LHCN-M2 (cell line): ENCODE measurements at regions not wholly inside any gene's neighbourhood (a gene's known extent, or its start where the extent isn't known, plus 50 kb on each side); places are given as distances from the start of the nearest gene placed in this dataset.

ENCODE experiments used
- DNase-seq: peaks from one replicate; pipeline ENCODE4 v3.0.0-alpha.2; 2012; ENCODE audit warnings: low read depth

DNA sequence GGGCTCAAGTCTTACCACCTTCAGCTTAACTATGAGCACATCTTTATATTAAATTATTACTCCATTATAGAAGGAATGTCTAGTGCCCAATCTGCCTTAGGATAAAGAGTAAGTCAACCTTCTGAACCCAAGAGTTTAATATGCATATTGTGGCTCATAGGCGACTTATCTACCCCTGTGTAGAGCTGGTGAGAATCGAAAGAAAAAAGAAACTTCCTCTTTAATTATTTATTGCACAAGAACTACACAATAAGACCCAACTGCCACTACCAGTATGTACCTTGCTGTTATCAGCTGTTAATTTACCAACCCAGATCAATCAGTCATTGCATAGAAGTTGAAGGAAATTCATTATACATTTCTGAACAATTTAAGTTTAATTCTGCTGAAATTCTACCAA, 329.1 kb upstream of the SLC24A2 start:
- no peak for DNase-seq

DNA sequence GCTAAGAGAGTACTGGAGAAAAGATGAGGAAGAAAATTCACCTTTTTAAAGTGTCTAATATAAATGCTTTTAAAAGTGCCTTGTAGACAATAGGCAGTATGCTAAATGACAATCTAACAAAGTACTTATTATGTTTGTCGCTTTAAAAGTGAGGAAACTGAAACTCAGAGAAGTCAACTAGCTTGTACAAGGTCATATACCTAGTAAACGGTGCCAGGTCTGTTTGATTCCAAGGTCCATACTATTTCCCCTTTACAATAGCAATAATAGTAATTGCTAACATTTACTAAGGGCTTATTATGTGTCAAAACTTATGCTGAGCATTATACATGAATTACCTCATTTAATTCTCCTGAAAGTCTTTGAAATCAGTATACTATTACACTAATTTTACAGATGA, 328.6 kb upstream of the SLC24A2 start:
- no peak for DNase-seq

DNA sequence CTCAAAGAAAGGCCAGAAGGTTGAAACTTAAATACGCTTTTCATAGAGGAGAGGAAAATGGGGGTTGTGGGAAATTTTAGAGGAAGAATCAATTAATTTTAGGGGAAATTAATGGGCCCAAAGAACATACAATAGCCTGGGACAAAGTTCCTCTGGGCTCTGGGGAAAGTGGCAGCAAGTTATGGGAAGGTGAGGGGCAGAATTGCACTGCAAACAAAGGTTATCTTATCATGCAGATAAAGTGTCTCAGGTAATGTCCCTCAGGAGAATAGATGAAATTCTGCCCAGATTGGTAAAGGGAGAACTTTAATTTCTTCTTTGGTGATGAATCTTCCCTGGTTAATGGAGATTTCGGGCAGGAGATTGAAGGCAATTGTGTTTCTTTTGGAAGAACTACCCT, 326.1 kb upstream of the SLC24A2 start:
- no peak for DNase-seq

DNA sequence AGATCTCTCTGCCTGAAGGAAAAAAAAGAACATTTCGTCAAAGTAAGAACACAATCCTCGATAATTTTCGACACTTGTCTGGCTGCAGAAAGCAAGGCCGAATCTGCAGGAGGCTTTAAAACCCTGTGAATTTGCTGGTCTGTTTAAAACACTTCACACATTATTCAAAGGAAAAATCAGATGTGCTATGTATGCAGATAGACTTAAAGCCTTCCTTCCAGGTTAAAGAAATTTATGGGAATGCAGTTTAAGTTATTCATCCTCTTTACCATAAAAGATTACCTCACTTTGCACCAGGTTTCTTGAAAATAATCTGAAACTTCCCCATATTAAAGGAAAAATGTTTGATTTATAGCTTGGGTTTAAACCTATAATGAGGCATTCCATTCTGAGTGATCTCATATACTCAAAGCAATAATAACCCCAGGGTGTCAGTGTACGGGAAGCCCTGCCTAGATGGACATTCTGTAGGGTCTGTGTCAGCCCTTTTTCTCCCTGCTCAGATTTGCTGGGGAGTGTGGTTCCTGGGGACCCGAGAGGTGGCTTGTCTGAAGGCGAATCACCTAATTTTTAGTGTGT, 323.5 kb upstream of the SLC24A2 start:
- no peak for DNase-seq

DNA sequence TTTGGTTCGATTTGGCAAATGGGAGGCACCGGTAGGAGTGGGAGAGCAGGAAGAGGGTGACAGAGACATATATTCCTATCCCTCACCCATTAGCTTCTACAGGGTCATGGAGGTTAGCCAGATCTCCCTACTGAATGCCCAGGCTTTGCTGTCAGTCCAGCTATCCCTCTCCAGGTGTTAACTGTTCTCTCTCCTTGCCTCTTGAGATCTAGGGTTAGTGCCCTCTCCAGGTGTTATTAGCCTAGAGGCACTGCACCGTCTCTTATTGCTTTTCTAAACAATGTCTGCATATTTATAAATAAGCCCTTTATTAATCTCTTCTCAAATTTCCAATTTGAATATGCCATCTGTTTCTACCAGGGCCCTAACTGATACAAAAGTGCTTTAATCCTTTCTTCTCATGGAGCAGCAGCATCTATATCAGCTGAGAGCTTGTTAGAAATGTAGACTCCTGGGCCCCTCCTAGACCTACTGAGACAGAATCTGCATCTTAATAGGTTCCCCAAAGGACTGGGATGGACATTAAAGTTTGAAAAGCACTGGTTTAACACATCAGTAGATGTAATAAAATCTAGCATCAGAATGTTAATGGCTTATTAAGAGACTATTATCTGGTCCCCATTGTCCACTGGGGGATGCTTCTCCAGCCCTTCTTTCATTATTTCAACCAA, 322.5 kb upstream of the SLC24A2 start:
- DNase-seq: no peak

DNA sequence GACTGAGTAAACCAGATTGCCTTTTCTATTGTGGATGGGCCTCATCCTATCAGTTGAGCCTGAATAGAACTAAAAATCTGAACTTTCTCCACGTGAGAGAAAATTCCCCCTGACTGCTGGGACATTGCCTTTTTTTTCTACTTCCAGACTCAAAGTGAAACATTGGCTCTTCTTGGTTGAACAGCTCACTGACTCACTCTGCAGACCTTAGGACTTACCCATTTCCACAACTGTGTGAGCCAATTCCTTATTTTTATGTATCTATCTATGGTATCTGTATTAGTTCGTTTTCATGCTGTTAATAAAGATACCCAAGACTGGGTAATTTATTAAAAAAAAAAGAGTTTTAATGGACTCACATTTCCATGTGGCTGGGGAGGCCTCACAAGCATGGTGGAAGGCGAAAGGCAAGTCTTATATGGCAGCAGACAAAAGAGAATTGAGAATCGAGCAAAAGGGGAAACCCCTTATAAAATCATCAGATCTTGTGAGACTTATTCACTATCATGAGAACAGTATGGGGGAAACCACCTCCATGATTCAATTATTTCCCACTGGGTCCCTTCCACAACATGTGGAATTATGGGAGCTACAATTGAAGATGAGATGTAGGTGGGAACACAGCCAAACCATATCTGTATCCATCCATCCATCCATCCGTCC, 306.7 kb upstream of the SLC24A2 start:
- no peak for DNase-seq

DNA sequence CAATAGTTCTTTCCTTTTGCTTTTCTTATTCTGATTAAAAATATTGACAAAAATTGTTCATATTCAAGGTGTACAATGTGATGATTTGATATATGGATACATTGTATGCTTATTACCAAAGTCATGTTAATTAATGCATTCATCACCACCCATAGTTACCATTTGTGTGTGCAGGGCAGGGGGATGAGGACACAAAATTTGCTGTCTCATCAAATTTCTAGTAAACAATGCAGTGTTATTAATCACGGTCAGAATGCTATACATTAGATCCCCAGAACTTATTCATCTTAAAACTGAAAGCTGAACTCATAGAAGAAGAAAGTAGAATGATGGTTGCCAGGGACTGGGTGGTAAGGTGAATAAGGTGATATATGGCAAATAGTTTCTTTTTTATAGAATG, 303.7 kb upstream of the SLC24A2 start:
- no peak for DNase-seq

DNA sequence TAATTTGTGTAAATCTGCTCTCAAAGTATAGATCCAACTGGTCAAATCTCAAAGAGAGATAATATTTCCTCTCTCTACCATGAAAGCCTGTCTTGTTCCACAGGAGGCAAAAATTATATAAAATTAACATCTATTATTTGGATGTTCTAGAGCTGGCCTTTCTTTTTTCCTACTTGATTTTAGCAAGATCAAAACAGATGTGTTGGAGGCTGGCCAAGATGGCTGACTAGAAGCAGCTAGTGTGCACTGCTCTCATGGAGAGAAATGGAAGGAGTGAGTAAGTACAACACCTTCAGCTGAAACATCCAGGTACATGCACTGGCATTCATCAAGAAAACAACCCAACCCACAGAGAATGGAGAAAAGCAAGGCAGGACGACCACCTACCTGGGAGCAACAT, 298.6 kb upstream of the SLC24A2 start:
- DNase-seq: peak; percentile 19

DNA sequence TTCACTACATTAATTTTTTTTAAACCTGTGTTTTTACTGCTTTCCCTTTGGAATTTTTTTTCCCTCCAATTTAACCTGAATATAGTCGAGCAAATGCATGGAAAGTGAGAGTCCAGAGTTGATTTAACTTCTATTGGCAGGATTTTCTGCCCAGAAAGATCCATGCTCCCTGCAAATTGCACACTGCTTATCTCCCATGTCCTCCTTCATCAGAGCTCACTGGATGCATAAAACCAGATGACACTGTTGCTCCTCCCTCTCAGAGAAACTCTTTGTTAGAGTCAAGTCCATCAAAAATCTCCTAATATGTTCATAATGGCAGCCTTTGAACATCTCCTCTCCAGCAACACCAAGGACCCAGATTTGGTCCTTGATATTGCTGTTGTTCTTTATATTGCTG, 297.0 kb upstream of the SLC24A2 start:
- no peak for DNase-seq

DNA sequence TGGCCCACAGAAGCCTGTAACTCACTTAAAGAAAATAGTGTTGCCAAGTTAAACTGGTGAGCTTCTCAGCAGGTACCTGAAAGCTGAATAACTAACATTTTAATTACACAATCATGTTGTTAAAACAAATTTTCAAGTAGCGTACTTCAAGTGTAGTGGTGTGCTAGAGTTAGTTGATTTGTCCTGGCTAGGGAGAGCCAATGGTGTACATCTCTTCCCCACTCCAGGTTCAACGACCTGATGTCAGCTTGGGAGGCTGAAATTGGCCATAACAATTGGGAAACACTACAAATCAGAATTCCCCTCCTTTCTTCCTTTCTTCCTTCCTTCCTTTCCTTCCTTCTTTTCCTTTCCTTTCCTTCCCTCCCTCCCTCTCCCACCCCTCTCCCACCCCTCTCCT, 295.3 kb upstream of the SLC24A2 start:
- DNase-seq: no peak

DNA sequence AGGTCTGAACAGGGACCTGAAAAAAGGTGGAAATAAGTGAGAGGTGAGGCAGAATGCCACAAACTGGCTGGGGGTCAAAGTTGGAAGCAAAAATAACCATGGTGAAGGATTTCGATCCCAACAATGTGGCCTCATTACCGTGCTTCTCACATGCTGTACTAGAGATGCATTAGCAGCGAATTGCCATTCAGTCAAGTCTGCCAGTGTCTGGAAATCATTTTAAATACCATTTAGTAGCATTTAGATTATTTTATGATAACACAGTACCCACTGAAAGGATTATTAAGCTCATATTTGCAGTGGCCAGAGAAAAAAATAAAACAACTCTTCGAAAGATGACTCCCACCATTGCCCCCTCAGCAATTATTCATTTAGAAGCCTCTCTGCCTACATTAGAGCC, 294.6 kb upstream of the SLC24A2 start:
- no peak for DNase-seq

DNA sequence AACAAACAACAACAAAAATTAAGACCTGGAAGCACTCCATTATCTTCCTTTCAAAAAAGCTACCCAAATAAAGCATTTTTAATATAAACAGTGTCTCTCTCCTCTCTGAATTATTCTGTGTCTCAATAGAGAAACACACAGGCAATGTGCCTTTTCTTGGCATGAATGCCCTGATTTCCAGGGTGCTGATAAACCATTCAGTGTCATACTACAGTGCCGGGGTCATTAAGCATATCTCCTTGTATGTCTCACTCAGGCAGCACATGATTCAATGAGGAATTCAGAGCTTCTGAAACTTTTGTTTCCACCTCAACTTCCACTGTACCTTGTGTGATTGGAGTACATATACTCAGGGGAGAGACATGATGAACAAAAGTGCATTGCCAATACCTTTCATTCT, 294.0 kb upstream of the SLC24A2 start:
- DNase-seq: no peak

DNA sequence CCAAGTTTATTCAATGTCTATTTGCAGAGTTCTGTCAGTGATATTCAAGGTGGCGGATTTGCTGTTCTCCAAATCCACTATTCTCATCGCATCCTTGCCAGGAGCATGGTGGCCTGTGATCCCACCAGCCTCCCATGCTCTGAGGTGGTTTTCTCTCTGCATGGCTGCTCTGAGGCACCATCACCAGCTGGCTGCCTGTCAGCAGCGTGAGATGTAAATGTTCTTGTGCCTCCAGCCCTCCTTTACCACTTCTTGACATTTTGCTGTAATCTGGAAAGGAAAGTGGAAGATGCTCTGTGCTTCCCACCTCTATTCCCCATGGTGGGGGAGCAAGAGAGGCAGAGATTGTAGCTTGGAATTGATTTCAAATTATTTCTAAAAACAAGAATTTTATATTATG, 293.6 kb upstream of the SLC24A2 start:
- no peak for DNase-seq

DNA sequence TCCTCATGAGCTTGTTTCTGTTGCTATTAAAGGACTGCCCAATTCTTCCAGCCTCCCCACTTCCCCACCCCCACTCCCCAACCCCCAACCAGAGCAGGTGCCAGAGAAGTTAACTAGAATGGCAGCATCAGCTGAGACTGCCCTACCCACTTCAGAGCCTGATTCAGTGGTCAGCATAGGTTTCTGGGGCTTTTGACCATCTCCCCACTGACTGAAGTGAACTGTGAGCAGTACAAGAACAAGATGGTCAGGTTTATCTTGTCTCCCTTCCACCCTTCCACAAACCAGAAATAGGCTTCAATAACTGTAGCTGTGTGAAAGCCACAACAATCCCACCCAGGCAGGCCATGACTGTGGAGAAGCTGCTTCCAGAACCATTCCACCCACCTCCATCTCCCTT, 289.4 kb upstream of the SLC24A2 start:
- DNase-seq: no peak

DNA sequence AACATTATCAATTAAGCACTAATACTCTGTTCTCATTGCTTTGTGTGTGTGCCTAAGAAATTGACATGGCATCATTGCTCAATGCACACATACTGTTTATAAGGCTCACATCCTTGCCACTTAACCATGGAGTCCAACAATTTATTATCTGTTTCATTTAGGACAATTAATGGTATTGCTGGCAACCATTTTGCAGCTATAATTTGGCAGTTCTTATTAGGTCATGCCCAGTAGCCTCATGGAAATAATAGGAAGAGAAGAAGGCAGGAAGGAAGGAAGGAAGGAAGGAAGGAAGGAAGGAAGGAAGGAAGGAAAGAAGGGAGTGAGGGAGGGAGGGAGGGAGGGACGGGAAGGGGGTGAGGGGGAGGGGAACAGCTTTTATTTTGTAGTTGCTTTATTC, 285.5 kb upstream of the SLC24A2 start:
- DNase-seq: no peak

DNA sequence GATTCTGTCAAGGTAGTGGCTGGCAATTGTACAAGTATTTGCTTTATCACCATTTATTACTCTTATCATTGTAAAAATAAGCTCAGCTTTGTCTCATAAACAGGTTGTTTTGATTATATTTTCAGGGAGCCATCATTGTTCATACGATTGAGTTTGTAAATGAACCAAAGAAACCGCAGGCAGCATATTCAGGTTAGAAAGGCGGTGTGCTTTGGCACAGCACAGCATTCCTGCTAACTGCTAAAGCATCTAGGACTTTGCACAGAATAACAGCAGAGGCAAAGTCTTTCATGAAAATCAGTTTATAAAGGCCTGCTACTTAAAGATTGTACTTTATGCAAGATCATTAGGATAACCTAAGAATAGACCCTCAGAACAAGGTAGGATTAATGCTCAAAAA, 281.5 kb upstream of the SLC24A2 start:
- DNase-seq: no peak

DNA sequence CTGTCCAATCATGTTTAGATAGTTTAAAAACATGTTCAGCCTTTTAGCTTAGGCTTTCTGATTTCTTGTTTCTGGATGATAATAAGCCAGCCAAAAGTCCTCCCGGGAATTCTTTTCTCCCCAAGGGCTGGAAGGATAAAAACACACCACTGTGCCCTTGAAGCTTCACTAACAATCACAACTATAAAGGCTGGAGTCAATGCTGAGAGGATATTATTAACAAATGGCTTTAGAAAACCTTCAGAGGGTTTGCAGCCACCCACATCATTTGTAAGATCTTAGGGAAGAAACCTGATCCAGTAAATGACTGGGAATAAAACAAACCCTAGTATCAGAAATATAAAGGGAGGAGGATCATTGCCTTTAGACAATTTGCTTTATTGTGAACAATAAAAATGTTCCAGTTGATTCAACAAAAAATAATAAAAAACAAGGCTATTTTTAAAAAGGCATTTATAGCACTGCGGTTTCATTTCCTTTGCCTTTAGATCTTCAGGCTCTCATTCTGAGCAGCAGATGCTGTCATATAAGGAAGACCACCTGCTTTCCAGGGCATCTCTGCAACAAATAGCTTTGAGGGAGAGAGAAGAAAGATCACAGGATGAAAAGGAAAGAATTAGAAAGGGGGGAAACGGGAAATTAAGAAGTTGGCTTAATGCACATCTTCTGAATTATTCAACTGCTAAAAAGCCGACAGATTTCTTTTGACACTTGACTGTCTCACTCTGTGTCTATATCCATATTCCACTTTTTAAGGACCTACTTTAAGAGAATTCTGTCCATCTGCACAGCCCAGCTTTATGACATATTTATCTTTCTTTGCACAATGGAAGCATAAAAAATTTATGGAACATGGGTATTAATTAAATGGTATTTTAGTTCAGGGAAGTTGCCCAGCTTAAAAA, 277.2 kb upstream of the SLC24A2 start:
- peak; percentile 51 for DNase-seq

DNA sequence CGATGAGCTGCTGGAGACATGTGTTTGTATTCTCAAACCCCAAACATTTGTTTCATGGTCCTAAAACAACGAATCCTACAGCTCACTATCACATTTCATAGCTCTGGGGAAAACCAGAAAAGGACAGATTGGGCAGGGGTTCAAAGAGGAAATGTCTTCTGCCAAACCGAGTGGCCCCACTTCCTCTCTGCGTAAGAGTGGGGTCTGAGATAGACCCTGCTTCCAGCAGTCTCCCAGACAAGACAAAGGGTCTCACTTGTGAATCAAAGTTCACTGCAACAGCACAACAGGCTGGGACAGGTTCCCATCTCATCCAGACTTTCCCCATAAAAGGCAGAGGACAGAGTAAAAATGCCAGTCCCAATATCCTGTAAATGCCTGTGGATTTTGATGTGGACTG, 276.2 kb upstream of the SLC24A2 start:
- no peak for DNase-seq

DNA sequence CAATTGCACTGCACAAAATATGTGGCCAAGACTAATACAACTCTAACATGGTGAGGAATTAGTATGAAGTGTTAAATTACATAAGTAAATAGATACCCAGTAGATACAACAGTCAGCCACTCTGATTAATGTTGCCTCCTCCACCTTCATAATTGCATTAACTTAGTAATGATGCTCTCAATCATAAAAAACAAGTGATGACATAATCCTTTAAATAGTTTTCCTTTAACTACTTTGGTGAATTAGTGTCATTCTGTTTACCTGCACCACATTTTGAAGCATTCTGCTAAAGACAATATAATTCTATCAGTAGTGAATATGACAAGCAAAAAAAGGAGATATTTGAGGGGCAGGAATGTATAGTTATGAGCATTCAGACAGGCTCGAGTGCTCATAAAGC, 265.9 kb upstream of the SLC24A2 start:
- DNase-seq: no peak

DNA sequence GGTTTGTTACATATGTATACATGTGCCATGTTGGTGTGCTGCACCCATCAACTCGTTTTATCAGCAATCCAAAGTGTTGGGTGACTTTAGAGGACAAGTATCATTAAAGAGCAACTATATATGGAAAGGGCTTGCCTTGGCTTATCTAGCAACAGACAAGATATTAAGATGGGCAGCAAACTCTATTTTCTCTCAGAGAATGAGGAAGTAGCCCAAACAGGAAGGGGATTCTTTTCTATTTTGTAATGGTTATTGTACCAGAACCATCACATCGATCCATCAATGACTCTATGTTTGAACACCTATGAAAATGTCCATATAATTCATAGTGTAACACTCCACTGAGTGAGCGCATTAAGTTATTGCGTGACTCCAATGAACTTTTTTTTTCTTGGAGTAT, 260.1 kb upstream of the SLC24A2 start:
- DNase-seq: no peak

DNA sequence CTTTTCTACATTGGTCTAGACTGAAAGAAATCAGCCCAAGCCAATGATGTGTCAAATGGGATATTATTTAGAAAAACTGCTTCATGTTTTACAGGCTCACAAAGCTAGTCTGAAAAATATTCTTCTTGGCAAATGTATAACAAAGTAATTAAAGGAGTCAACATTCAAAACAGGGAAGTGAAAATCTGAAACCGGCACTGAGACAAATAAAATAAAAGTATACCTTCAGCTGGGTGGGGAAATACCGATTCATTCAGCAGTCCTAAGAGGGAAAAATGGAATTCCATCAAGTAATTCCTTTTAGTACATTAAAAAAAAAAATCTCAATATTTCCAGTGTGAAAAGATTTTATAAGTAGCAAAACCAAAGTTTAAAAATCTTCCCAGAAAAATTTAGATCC, 259.6 kb upstream of the SLC24A2 start:
- DNase-seq: no peak

DNA sequence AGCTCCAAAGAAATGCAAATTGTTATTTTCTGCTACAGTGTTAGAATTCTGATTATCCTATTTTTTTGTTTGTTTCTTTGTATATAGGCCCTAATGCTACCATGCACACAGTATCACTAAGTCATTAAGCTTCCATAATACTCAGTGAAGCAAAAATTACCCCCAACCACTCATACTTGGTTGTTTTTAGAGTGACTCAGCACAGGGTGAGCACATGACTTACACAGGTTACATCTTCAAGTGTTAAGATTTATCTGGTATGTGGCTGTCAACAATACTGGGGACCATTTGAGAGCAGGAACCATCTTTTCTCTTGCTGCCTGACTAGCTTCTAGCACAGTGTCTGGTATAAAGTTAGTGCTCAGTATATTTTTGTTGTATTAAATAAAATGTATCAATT, 255.8 kb upstream of the SLC24A2 start:
- peak; percentile 61 for DNase-seq
